Astrocyte of the spinal cord (primary cell): ENCODE measurements at regions not wholly inside any gene's neighbourhood (a gene's known extent, or its start where the extent isn't known, plus 50 kb on each side); places are given as distances from the start of the nearest gene placed in this dataset.
A peak's percentile ranks its signal among the peaks of the same experiment; 100 is the strongest.
"Not testable (repeated sequence)": the region's sequence is repeated elsewhere in the genome, so short reads cannot be mapped to it uniquely, and the experiment has no call there.

Source experiments
- DNase-seq: peaks from one replicate; pipeline ENCODE4 v3.0.0; 2011; ENCODE audit warnings: low read depth, low spot score
- H3K4me3 ChIP-seq: 2 replicates; pipeline ENCODE4 v1.5.1; 2011; ENCODE audit warnings: low read depth, mild to moderate bottlenecking, low read length, moderate library complexity
- in situ Hi-C: cut with HindIII; loops from 2 replicates; pipeline ENCODE4 v1.10.0; 2017; ENCODE audit warnings: low sequenced_read_pairs
- TF ChIP-seq, protein P1 (sequence below): IDR thresholded peaks from 2 replicates; pipeline ENCODE4 v1.5.1; 2012; ENCODE audit warnings: low read depth, mild to moderate bottlenecking, low read length, inconsistent platforms

GRCh38 chr6:163863565-163863964 is 449.0 kb downstream of the QKI start:
- TF ChIP-seq, protein P1, sequence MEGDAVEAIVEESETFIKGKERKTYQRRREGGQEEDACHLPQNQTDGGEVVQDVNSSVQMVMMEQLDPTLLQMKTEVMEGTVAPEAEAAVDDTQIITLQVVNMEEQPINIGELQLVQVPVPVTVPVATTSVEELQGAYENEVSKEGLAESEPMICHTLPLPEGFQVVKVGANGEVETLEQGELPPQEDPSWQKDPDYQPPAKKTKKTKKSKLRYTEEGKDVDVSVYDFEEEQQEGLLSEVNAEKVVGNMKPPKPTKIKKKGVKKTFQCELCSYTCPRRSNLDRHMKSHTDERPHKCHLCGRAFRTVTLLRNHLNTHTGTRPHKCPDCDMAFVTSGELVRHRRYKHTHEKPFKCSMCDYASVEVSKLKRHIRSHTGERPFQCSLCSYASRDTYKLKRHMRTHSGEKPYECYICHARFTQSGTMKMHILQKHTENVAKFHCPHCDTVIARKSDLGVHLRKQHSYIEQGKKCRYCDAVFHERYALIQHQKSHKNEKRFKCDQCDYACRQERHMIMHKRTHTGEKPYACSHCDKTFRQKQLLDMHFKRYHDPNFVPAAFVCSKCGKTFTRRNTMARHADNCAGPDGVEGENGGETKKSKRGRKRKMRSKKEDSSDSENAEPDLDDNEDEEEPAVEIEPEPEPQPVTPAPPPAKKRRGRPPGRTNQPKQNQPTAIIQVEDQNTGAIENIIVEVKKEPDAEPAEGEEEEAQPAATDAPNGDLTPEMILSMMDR: no peak
- H3K4me3 ChIP-seq: no peak overlapping the region
- DNase-seq: no peak
- in situ Hi-C loops: no loop called here

- in situ Hi-C loops: no loop called here
- TF ChIP-seq, protein P1: no peak
Measured at GRCh38 chr6:163862701-163863100, 448.2 kb downstream of the QKI start.

GRCh38 chr6:163861627-163862026 is 447.1 kb downstream of the QKI start:
- no peak overlapping the region for H3K4me3 ChIP-seq
- TF ChIP-seq, protein P1: no peak
- in situ Hi-C loops: no loop called here
- no peak for DNase-seq

More at GRCh38 chr6:163862701-163863100, 448.2 kb downstream of the QKI start:
- H3K4me3 ChIP-seq: no peak overlapping the region
- DNase-seq: no peak

- in situ Hi-C loops: no loop called here
- H3K4me3 ChIP-seq: no peak overlapping the region
- peak; percentile 26 for DNase-seq
- TF ChIP-seq, protein P1: no peak
Measured at GRCh38 chr6:163860287-163861081, 446.0 kb downstream of the QKI start.

- H3K4me3 ChIP-seq, in situ Hi-C loops, DNase-seq: not testable (repeated sequence)
Measured at GRCh38 chr6:163858870-163859269, 444.4 kb downstream of the QKI start.

GRCh38 chr6:163857421-163857820 is 442.9 kb downstream of the QKI start:
- in situ Hi-C loops: no loop called here
- H3K4me3 ChIP-seq: no peak overlapping the region
- no peak for DNase-seq
- TF ChIP-seq, protein P1: no peak

GRCh38 chr6:163850874-163851273 is 436.4 kb downstream of the QKI start:
- TF ChIP-seq, protein P1: no peak
- no peak for DNase-seq
- H3K4me3 ChIP-seq: no peak overlapping the region
- in situ Hi-C loops: no loop called here
